Neural progenitor cell (in vitro differentiated cells): ENCODE measurements at regions not wholly inside any gene's neighbourhood (a gene's known extent, or its start where the extent isn't known, plus 50 kb on each side); places are given as distances from the start of the nearest gene placed in this dataset.

Experiments used
- DNase-seq: peaks from one replicate; pipeline ENCODE4 v3.0.0-alpha.2; 2016; ENCODE audit warnings: low spot score
- H2AFZ ChIP-seq: fragments of 200-600 bp; sonication (generic); replicated peaks from 2 replicates; pipeline ENCODE4 v1.6.1; 2016; ENCODE audit warnings: antibody characterized with exemption
- H3F3A ChIP-seq: fragments of 200-600 bp; sonication (generic); 2 replicates; pipeline ENCODE4 v1.6.1; 2016; ENCODE audit warnings: antibody characterized with exemption, low read depth
- H3K27ac ChIP-seq: fragments of 200-600 bp; sonication (generic); 2 replicates; pipeline ENCODE4 v1.5.1; 2016; ENCODE audit warnings: mild to moderate bottlenecking
- H3K27me3 ChIP-seq: fragments of 200-600 bp; sonication (generic); 2 replicates; pipeline ENCODE4 v1.6.1; 2016; ENCODE audit warnings: mild to moderate bottlenecking, moderate library complexity
- H3K36me3 ChIP-seq: fragments of 200-600 bp; sonication (generic); 2 replicates; pipeline ENCODE4 v1.5.1; 2016
- H3K4me1 ChIP-seq: fragments of 200-600 bp; sonication (generic); 2 replicates; pipeline ENCODE4 v1.6.1; 2016; ENCODE audit warnings: mixed run types
- H3K4me2 ChIP-seq: fragments of 200-600 bp; sonication (generic); 2 replicates; pipeline ENCODE4 v1.6.1; 2016
- H3K4me3 ChIP-seq: fragments of 200-600 bp; sonication (generic); 2 replicates; pipeline ENCODE4 v1.5.1; 2016
- H3K79me2 ChIP-seq: fragments of 200-600 bp; sonication (generic); 2 replicates; pipeline ENCODE4 v1.6.1; 2016; ENCODE audit warnings: low read depth
- H3K9ac ChIP-seq: fragments of 200-600 bp; sonication (generic); 2 replicates; pipeline ENCODE4 v1.6.1; 2016
- H3K9me3 ChIP-seq: fragments of 200-600 bp; sonication (generic); 2 replicates; pipeline ENCODE4 v1.5.1; 2016; ENCODE audit warnings: low read depth
- H4K20me1 ChIP-seq: fragments of 200-600 bp; sonication (generic); 2 replicates; pipeline ENCODE4 v1.6.1; 2016; ENCODE audit warnings: low read depth
- H3K27ac Mint-ChIP-seq: 3 replicates; pipeline ENCODE4 v1.8.0; 2021; ENCODE audit warnings: mixed read lengths
- H3K27me3 Mint-ChIP-seq: 2 replicates; pipeline ENCODE4 v1.8.0; 2022; ENCODE audit warnings: low read depth, mild to moderate bottlenecking, inconsistent platforms, moderate library complexity, mixed read lengths; ENCODE audit not compliant: insufficient read depth
- H3K36me3 Mint-ChIP-seq: 3 replicates; pipeline ENCODE4 v1.8.0; 2021; ENCODE audit warnings: mixed read lengths
- H3K4me1 Mint-ChIP-seq: 3 replicates; pipeline ENCODE4 v1.8.0; 2021; ENCODE audit warnings: mixed read lengths
- H3K4me3 Mint-ChIP-seq: 3 replicates; pipeline ENCODE4 v1.8.0; 2021; ENCODE audit warnings: mild to moderate bottlenecking, moderate library complexity, mixed read lengths
- H3K9me3 Mint-ChIP-seq: 3 replicates; pipeline ENCODE4 v1.8.0; 2020; ENCODE audit warnings: mixed read lengths
- CTCF ChIP-seq: fragments of 200-600 bp; sonication (generic); IDR thresholded peaks from 2 replicates; pipeline ENCODE4 v1.5.1; 2017; ENCODE audit warnings: antibody characterized with exemption, mild to moderate bottlenecking
- EZH2 ChIP-seq: fragments of 200-600 bp; sonication (generic); IDR thresholded peaks from 2 replicates; pipeline ENCODE4 v1.6.1; 2017; ENCODE audit warnings: antibody characterized with exemption, mild to moderate bottlenecking, moderate library complexity
- EZH2phosphoT487 ChIP-seq: fragments of 200-600 bp; sonication (generic); IDR thresholded peaks from 2 replicates; pipeline ENCODE4 v1.6.1; 2017; ENCODE audit warnings: antibody characterized with exemption

GRCh38 chr16:17776888-17777287, 306.1 kb upstream of the XYLT1 start:
- Histone ChIP-seq H2AFZ (no peak overlapping the region), H3K9me3 (no peaks in the 10 kb centered on the region), H3K79me2 (no peaks in the 10 kb centered on the region), H3K4me3 (no peak overlapping the region), H4K20me1 (no peaks in the 10 kb centered on the region), H3K4me2 (no peak overlapping the region), H3K36me3 (no peaks in the 10 kb centered on the region), H3K4me1 (no peaks in the 10 kb centered on the region), H3K27me3 (no peaks in the 10 kb centered on the region), H3F3A (no peaks in the 10 kb centered on the region), H3K27ac (no peak overlapping the region), H3K9ac (no peak overlapping the region)
- peaks cover 10% of the 10 kb centered on the region for H3K27me3 Mint-ChIP-seq
- H3K9me3 Mint-ChIP-seq, result no peaks in the 10 kb centered on the region
- no peak overlapping the region for H3K4me3 Mint-ChIP-seq
- H3K36me3 Mint-ChIP-seq, result no peaks in the 10 kb centered on the region
- peaks cover 21% of the 10 kb centered on the region for H3K4me1 Mint-ChIP-seq
- no peak overlapping the region for H3K27ac Mint-ChIP-seq
- TF ChIP-seq CTCF (no peak), EZH2phosphoT487 (no peak), EZH2 (no peak)
- DNase-seq, result no peak

- H3K4me1 ChIP-seq, result no peaks in the 10 kb centered on the region
- H3K9me3 ChIP-seq, result no peaks in the 10 kb centered on the region
- H3K27me3 ChIP-seq, result no peaks in the 10 kb centered on the region
- H3K4me3 Mint-ChIP-seq, result no peak overlapping the region
- H3K9ac ChIP-seq, result no peak overlapping the region
- TF ChIP-seq CTCF (no peak), EZH2 (no peak), EZH2phosphoT487 (no peak)
- no peaks in the 10 kb centered on the region for H3K79me2 ChIP-seq
- peaks cover 21% of the 10 kb centered on the region for H3K4me1 Mint-ChIP-seq
- H3K27ac ChIP-seq, result no peak overlapping the region
- no peaks in the 10 kb centered on the region for H3K9me3 Mint-ChIP-seq
- H3K36me3 ChIP-seq, result no peaks in the 10 kb centered on the region
- H3K27ac Mint-ChIP-seq, result no peak overlapping the region
- no peak overlapping the region for H2AFZ ChIP-seq
- H3K4me3 ChIP-seq, result no peak overlapping the region
- no peak for DNase-seq
- peaks cover 10% of the 10 kb centered on the region for H3K27me3 Mint-ChIP-seq
- H3K36me3 Mint-ChIP-seq, result no peaks in the 10 kb centered on the region
- H4K20me1 ChIP-seq, result no peaks in the 10 kb centered on the region
- H3F3A ChIP-seq, result no peaks in the 10 kb centered on the region
- no peak overlapping the region for H3K4me2 ChIP-seq
These were observed 305.7 kb upstream of the XYLT1 start for GRCh38 chr16:17776465-17776864.

- no peaks in the 10 kb centered on the region for H3F3A ChIP-seq
- H3K27ac ChIP-seq, result no peak overlapping the region
- H3K36me3 ChIP-seq, result no peaks in the 10 kb centered on the region
- no peaks in the 10 kb centered on the region for H3K36me3 Mint-ChIP-seq
- H3K4me1 ChIP-seq, result no peaks in the 10 kb centered on the region
- H3K27ac Mint-ChIP-seq, result no peak overlapping the region
- no peaks in the 10 kb centered on the region for H4K20me1 ChIP-seq
- no peak overlapping the region for H3K4me3 ChIP-seq
- peaks cover 13% of the 10 kb centered on the region for H3K27me3 Mint-ChIP-seq
- no peaks in the 10 kb centered on the region for H3K79me2 ChIP-seq
- H2AFZ ChIP-seq, result no peak overlapping the region
- no peak overlapping the region for H3K4me2 ChIP-seq
- H3K9me3 ChIP-seq, result no peaks in the 10 kb centered on the region
- H3K27me3 ChIP-seq, result no peaks in the 10 kb centered on the region
- H3K9ac ChIP-seq, result no peak overlapping the region
- no peak for TF ChIP-seq EZH2
- TF ChIP-seq CTCF, result no peak
- no peak for TF ChIP-seq EZH2phosphoT487
- no peak for DNase-seq
- peaks cover 21% of the 10 kb centered on the region for H3K4me1 Mint-ChIP-seq
- no peak overlapping the region for H3K4me3 Mint-ChIP-seq
- H3K9me3 Mint-ChIP-seq, result peaks cover 3% of the 10 kb centered on the region
These were observed 304.3 kb upstream of the XYLT1 start for GRCh38 chr16:17775061-17775460.

GRCh38 chr16:17773698-17774101, 302.9 kb upstream of the XYLT1 start:
- DNase-seq, result peak; percentile 11
- H4K20me1 ChIP-seq, result no peaks in the 10 kb centered on the region
- H3K79me2 ChIP-seq, result no peaks in the 10 kb centered on the region
- H3K4me3 ChIP-seq, result no peak overlapping the region
- Mint-ChIP-seq H3K27me3 (peaks cover 11% of the 10 kb centered on the region), H3K9me3 (peaks cover 3% of the 10 kb centered on the region), H3K4me3 (no peak overlapping the region), H3K27ac (no peak overlapping the region), H3K36me3 (no peaks in the 10 kb centered on the region), H3K4me1 (peaks cover 21% of the 10 kb centered on the region)
- H3F3A ChIP-seq, result no peaks in the 10 kb centered on the region
- no peak overlapping the region for H3K9ac ChIP-seq
- TF ChIP-seq EZH2phosphoT487 (no peak), CTCF (no peak), EZH2 (no peak)
- H3K4me2 ChIP-seq, result no peak overlapping the region
- no peaks in the 10 kb centered on the region for H3K36me3 ChIP-seq
- H3K4me1 ChIP-seq, result no peaks in the 10 kb centered on the region
- H3K27me3 ChIP-seq, result no peaks in the 10 kb centered on the region
- no peak overlapping the region for H2AFZ ChIP-seq
- no peaks in the 10 kb centered on the region for H3K9me3 ChIP-seq
- no peak overlapping the region for H3K27ac ChIP-seq
